Stimulated activated naive B cell treated with anti-CD40 and anti-IgM and Interleukin-4, amounts not matched to agents 10 μg/mL and 1 μg/mL and 100 μg/mL, for 72 hours (primary cell): ENCODE measurements at regions not wholly inside any gene's neighbourhood (a gene's known extent, or its start where the extent isn't known, plus 50 kb on each side); places are given as distances from the start of the nearest gene placed in this dataset.
"Not testable (repeated sequence)": the region's sequence is repeated elsewhere in the genome, so short reads cannot be mapped to it uniquely, and the experiment has no call there.

Experiments
- ATAC-seq, 2 donors: fragments of 150-1000 bp; cut with Tn5 transposase; replicated peaks; 2 replicates each; pipeline ENCODE4 v1.10.0; 2021; ENCODE audit warnings: moderate library complexity in 1 of 2
- DNase-seq: peaks from one replicate; pipeline ENCODE4 v3.0.0; 2021
- H3K27ac Mint-ChIP-seq: one replicate; pipeline ENCODE4 v1.8.0; 2022; ENCODE audit warnings: mild to moderate bottlenecking, mixed read lengths
- H3K27me3 Mint-ChIP-seq, 2 donors: one replicate each; pipeline ENCODE4 v1.8.0; 2022; ENCODE audit warnings: mixed read lengths in 2 of 2
- H3K36me3 Mint-ChIP-seq, 2 donors: one replicate each; pipeline ENCODE4 v1.8.0; 2022; ENCODE audit warnings: mixed read lengths in 2 of 2, mild to moderate bottlenecking in 1 of 2
- H3K4me1 Mint-ChIP-seq, 2 donors: one replicate each; pipeline ENCODE4 v1.8.0; 2022; ENCODE audit warnings: mixed read lengths in 2 of 2, mild to moderate bottlenecking in 1 of 2
- H3K4me3 Mint-ChIP-seq, 2 donors: one replicate each; pipeline ENCODE4 v1.8.0; 2022; ENCODE audit warnings: mild to moderate bottlenecking in 2 of 2, mixed read lengths in 2 of 2, moderate library complexity in 1 of 2
- H3K9me3 Mint-ChIP-seq, 2 donors: one replicate each; pipeline ENCODE4 v1.8.0; 2022; ENCODE audit warnings: mixed read lengths in 2 of 2, mild to moderate bottlenecking in 1 of 2

GRCh38 chr2:200101922-200102321 is 146.5 kb downstream of the MAIP1 start:
- peaks cover 0 to 19% of the 10 kb centered on the region in 2 donors for H3K27me3 Mint-ChIP-seq
- no peaks in the 10 kb centered on the region for H3K36me3 Mint-ChIP-seq
- no peak overlapping the region for H3K4me3 Mint-ChIP-seq
- no peak overlapping the region for H3K27ac Mint-ChIP-seq
- no peaks in the 10 kb centered on the region for H3K4me1 Mint-ChIP-seq
- H3K9me3 Mint-ChIP-seq: no peaks in the 10 kb centered on the region
- DNase-seq (no peak), ATAC-seq (no peak)

DNA sequence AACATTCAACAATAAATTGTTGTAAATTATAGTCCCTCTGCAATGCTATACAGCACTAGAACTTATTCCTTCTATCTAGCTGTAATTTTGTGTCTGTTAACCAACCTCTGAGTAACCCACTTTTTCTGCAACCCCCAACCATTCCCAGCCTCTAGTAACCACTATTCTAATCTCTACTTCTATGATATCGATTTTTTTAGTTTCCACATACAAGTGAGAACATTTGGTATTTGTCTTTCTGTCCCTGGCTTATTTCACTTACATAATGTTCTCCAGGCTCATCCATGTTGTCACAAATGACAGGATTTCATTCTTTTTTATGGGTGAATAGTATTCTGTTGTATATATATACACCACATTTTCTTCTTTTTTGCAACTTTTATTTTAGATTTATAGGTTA is 147.6 kb downstream of the MAIP1 start:
- Mint-ChIP-seq H3K4me3 (no peak overlapping the region), H3K27me3 (peaks cover 0 to 25% of the 10 kb centered on the region in 2 donors), H3K36me3 (no peaks in the 10 kb centered on the region), H3K4me1 (no peaks in the 10 kb centered on the region), H3K9me3 (no peaks in the 10 kb centered on the region), H3K27ac (no peak overlapping the region)
- no peak for ATAC-seq
- DNase-seq: no peak

GRCh38 chr2:200104015-200104414 is 148.6 kb downstream of the MAIP1 start:
- no peaks in the 10 kb centered on the region for H3K9me3 Mint-ChIP-seq
- no peak overlapping the region for H3K27ac Mint-ChIP-seq
- H3K4me3 Mint-ChIP-seq: no peak overlapping the region
- H3K4me1 Mint-ChIP-seq: no peaks in the 10 kb centered on the region
- ATAC-seq: no peak
- no peaks in the 10 kb centered on the region for H3K36me3 Mint-ChIP-seq
- no peak for DNase-seq
- peaks cover 0 to 25% of the 10 kb centered on the region in 2 donors for H3K27me3 Mint-ChIP-seq

DNA sequence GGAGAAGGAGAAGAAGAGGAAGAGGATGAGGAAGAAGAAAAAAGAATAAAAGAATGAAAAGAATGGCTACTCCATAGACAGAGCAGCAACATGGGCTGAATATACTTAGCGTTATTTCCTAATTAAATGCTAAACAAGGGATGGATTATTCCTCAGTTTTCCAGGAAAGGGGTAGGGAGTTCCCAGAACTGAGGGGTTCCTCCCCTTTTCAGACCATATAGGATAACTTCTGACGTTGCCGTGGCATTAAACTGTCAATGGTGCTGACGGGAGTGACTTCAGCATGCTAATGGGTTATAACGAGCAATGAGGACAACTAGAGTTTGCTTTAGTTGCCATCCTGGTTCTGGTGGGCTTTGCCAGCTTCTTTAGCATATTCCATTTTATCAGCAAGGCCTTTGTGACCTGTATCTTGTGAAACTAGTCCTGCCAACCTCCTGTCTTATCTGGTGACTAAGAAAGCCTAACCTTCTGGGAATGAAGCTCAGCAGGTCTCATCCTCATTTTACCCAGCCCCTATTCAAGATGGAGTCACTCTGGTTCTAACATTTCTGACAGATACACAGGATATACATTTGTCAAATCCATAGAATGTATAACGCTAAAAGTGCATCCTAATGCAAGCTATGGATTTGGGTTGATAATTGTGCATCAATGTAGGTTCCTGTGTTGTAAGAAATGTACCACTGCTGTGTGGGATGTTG is 152.3 kb downstream of the MAIP1 start:
- Mint-ChIP-seq H3K27ac (no peak overlapping the region), H3K4me3 (no peak overlapping the region), H3K9me3 (no peaks in the 10 kb centered on the region), H3K27me3 (peaks cover 5 to 23% of the 10 kb centered on the region in 2 donors), H3K4me1 (no peaks in the 10 kb centered on the region), H3K36me3 (no peaks in the 10 kb centered on the region)
- DNase-seq (no peak), ATAC-seq (no peak)

DNA sequence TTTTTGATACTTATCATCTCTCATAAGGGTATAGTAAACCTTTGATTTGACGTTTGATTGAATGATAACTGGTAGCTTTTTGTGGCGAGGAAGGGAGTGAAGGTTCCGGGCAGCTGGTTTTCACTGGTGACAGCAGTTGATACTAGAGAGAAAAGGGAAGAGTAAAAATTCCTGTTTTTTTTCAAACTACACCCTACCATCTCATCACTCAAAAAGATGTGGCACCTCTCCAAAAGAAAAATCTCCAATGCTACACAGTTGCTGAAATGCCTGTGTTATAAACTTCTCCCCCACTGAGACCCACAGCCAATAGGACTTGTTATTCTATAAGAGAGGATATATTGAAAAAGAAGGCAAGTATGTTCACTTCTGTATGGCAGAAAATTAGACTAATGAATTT is 154.0 kb downstream of the MAIP1 start:
- DNase-seq: no peak
- Mint-ChIP-seq H3K27ac (no peak overlapping the region), H3K9me3 (no peaks in the 10 kb centered on the region), H3K4me1 (no peaks in the 10 kb centered on the region), H3K4me3 (no peak overlapping the region), H3K27me3 (peaks cover 5 to 15% of the 10 kb centered on the region in 2 donors), H3K36me3 (no peaks in the 10 kb centered on the region)
- no peak for ATAC-seq

- DNase-seq (no peak), ATAC-seq (no peak)
- Mint-ChIP-seq H3K9me3 (no peaks in the 10 kb centered on the region), H3K4me1 (no peaks in the 10 kb centered on the region), H3K4me3 (no peak overlapping the region), H3K27me3 (peaks cover 9 to 15% of the 10 kb centered on the region in 2 donors), H3K36me3 (peaks cover 0 to 4% of the 10 kb centered on the region in 2 donors), H3K27ac (no peak overlapping the region)
These were observed 155.0 kb downstream of the MAIP1 start for GRCh38 chr2:200110381-200110780.

DNA sequence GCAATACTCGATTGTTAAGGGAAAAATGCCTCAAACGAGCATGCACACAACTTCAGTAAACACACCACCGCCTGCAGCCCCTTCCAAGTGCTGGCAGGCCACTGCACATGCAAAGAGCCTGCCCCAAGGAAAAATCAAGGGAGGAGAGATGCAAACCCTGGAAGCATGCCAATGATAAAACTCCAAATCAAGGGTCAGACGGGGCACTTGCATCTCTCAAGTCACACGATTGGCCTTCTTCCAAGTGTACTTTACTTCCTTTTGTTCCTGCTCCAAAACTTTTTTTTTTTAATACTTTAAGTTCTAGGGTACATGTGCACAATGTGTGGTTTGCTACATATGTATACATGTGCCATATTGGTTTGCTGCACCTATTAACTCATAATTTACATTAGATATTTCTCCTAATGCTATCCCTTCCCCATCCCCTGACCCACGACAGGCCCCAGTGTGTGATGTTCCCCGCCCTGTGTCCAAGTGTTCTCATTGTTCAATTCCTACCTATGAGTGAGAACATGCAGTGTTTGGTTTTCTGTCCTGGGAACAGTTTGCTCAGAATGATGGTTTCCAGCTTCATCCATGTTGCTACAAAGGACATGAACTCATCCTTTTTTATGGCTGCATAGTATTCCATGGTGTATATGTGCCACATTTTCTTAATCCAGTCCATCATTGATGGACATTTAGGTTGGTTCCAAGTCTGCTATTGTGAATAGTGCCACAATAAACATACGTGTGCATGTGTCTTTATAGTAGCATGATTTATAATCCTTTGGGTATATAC is 157.8 kb downstream of the MAIP1 start:
- not testable (repeated sequence) for ATAC-seq, H3K9me3 Mint-ChIP-seq, H3K4me3 Mint-ChIP-seq, H3K4me1 Mint-ChIP-seq, H3K36me3 Mint-ChIP-seq, DNase-seq, H3K27ac Mint-ChIP-seq
- H3K27me3 Mint-ChIP-seq: peaks cover 22% of the 10 kb centered on the region in 2 donors

DNA sequence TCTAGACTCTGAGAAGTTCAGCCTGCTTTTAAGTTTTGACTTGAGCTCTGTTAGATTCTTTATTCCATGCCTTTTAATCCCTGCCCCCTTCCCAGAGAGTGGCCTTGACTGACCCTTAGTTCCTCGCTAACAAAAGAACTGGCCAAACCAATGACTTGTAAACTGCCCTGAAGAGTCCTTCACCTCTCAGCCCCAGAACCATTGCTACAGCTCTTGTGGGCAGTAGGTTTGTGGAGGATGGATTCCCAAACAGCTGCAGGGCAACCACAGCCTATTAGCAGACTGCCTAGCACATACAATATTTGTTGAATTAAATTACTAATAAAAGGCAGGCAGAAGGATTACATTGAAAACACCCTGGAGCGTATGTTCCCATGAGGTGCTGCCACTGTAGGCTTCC is 163.9 kb downstream of the MAIP1 start:
- Mint-ChIP-seq H3K27me3 (peaks cover 27 to 31% of the 10 kb centered on the region in 2 donors), H3K36me3 (peaks cover 0 to 4% of the 10 kb centered on the region in 2 donors), H3K27ac (no peak overlapping the region), H3K4me1 (no peaks in the 10 kb centered on the region), H3K4me3 (no peak overlapping the region), H3K9me3 (peaks cover 5 to 8% of the 10 kb centered on the region in 2 donors)
- ATAC-seq (no peak), DNase-seq (no peak)

GRCh38 chr2:200121931-200122330 is 166.5 kb downstream of the MAIP1 start:
- Mint-ChIP-seq H3K36me3 (no peaks in the 10 kb centered on the region), H3K9me3 (peaks cover 8 to 9% of the 10 kb centered on the region in 2 donors), H3K27me3 (peaks cover 14 to 25% of the 10 kb centered on the region in 2 donors), H3K4me3 (no peak overlapping the region), H3K27ac (no peak overlapping the region), H3K4me1 (no peaks in the 10 kb centered on the region)
- ATAC-seq: no peak
- DNase-seq: no peak

- no peak for ATAC-seq
- Mint-ChIP-seq H3K4me1 (no peaks in the 10 kb centered on the region), H3K36me3 (no peaks in the 10 kb centered on the region)
These were observed 167.3 kb downstream of the MAIP1 start for GRCh38 chr2:200122683-200123082.

GRCh38 chr2:200124665-200125368 is 169.4 kb downstream of the MAIP1 start:
- not testable (repeated sequence) for H3K9me3 Mint-ChIP-seq, H3K27ac Mint-ChIP-seq, H3K4me3 Mint-ChIP-seq, H3K4me1 Mint-ChIP-seq, ATAC-seq, H3K36me3 Mint-ChIP-seq, H3K27me3 Mint-ChIP-seq, DNase-seq

More at GRCh38 chr2:200122683-200123082, 167.3 kb downstream of the MAIP1 start:
- H3K9me3 Mint-ChIP-seq: peaks cover 8 to 11% of the 10 kb centered on the region in 2 donors
- no peak for DNase-seq
- peaks cover 14 to 20% of the 10 kb centered on the region in 2 donors for H3K27me3 Mint-ChIP-seq
- H3K27ac Mint-ChIP-seq: no peak overlapping the region
- no peak overlapping the region for H3K4me3 Mint-ChIP-seq

- Mint-ChIP-seq H3K4me3 (no peak overlapping the region), H3K4me1 (no peaks in the 10 kb centered on the region), H3K9me3 (peaks cover 8 to 10% of the 10 kb centered on the region in 2 donors), H3K27ac (no peak overlapping the region), H3K27me3 (peaks cover 4 to 9% of the 10 kb centered on the region in 2 donors), H3K36me3 (no peaks in the 10 kb centered on the region)
- DNase-seq: no peak
- no peak for ATAC-seq
These were observed 170.3 kb downstream of the MAIP1 start for GRCh38 chr2:200125444-200126284.

DNA sequence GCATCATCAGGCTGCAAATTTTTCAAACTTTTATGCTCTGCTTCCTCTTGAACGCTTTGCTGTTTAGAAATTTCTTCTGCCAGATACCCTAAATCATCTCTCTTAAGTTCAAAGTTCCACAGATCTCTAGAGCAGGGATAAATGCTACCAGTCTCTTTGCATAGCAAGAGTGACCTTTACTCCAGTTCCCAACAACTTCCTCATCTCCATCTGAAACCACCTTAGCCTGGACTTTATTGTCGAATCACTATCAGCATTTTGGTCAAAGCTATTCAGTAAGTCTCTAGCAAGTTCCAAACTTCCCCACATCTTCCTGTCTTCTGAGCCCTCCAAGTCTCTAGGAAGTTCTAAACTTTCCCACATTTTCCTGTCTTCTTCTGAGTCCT is 170.9 kb downstream of the MAIP1 start:
- peaks cover 6 to 13% of the 10 kb centered on the region in 2 donors for H3K27me3 Mint-ChIP-seq
- H3K9me3 Mint-ChIP-seq, H3K36me3 Mint-ChIP-seq, H3K4me3 Mint-ChIP-seq, H3K4me1 Mint-ChIP-seq, ATAC-seq, DNase-seq, H3K27ac Mint-ChIP-seq: not testable (repeated sequence)

DNA sequence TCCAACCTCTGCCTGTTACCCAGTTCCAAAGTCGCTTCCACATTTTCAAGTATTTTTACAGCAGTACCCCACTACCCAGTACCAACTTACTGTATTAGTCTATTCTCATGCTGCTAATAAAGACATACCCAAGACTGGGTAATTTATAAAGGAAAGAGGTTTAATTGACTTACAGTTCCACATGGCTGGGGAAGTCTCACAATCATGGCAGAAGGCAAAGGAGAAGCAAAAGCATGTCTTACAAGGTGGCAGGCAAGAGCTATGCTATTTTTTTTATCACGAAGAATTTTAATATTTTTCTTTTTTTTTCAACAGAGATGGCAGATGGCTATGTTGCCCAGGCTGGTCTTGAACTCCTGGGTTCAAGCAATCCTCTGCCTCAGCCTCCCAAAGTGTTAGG is 171.3 kb downstream of the MAIP1 start:
- not testable (repeated sequence) for ATAC-seq, H3K27ac Mint-ChIP-seq, H3K4me1 Mint-ChIP-seq, H3K36me3 Mint-ChIP-seq, H3K4me3 Mint-ChIP-seq, H3K9me3 Mint-ChIP-seq, DNase-seq
- peaks cover 4 to 13% of the 10 kb centered on the region in 2 donors for H3K27me3 Mint-ChIP-seq
